ENCODE measurements at regions not wholly inside any gene's neighbourhood (a gene's known extent, or its start where the extent isn't known, plus 50 kb on each side); places are given as distances from the start of the nearest gene placed in this dataset.
"Not testable (repeated sequence)": the region's sequence is repeated elsewhere in the genome, so short reads cannot be mapped to it uniquely, and the experiment has no call there.

GRCh38 chr2:47719099-47719498, 63.8 kb upstream of the MSH6 start:
- Histone ChIP-seq H3K27ac (replicated peaks) (no peak overlapping the region), H3K27me3 (ENCODE audit: insufficient read depth, poor library complexity, severe bottlenecking) (no peaks in the 10 kb centered on the region), H3K4me3 (replicated peaks; ENCODE audit: insufficient read depth, low read length) (no peak overlapping the region)
- no peak for DNase-seq (ENCODE audit: low read depth in 1 of 2, low spot score in 1 of 2)
- TF ChIP-seq SPI1 (IDR thresholded peaks at IDR 0.05; ENCODE audit: borderline replicate concordance, low read depth) (no peak), CTCF (IDR thresholded peaks at IDR 0.05; ENCODE audit: insufficient read depth, low read length) (no peak), GABPA (IDR thresholded peaks at IDR 0.05; ENCODE audit: low read depth) (no peak), REST (IDR thresholded peaks at IDR 0.05; ENCODE audit: insufficient replicate concordance, low read depth) (no peak), POLR2AphosphoS5 (IDR thresholded peaks at IDR 0.05; ENCODE audit: low read depth) (no peak)

GRCh38 chr2:47716307-47716706, 66.6 kb upstream of the MSH6 start:
- not testable (repeated sequence) for DNase-seq (ENCODE audit: low read depth in 1 of 2, low spot score in 1 of 2); H3K27me3 ChIP-seq (ENCODE audit: insufficient read depth, poor library complexity, severe bottlenecking); H3K27ac ChIP-seq (replicated peaks); H3K4me3 ChIP-seq (replicated peaks; ENCODE audit: insufficient read depth, low read length)

GRCh38 chr2:47715552-47715951, 67.4 kb upstream of the MSH6 start:
- no peaks in the 10 kb centered on the region for H3K27me3 ChIP-seq (ENCODE audit: insufficient read depth, poor library complexity, severe bottlenecking)
- H3K27ac ChIP-seq (replicated peaks), result no peak overlapping the region
- TF ChIP-seq SPI1 (IDR thresholded peaks at IDR 0.05; ENCODE audit: borderline replicate concordance, low read depth) (no peak), REST (IDR thresholded peaks at IDR 0.05; ENCODE audit: insufficient replicate concordance, low read depth) (no peak), POLR2AphosphoS5 (IDR thresholded peaks at IDR 0.05; ENCODE audit: low read depth) (no peak), CTCF (IDR thresholded peaks at IDR 0.05; ENCODE audit: insufficient read depth, low read length) (no peak), GABPA (IDR thresholded peaks at IDR 0.05; ENCODE audit: low read depth) (no peak)
- DNase-seq (ENCODE audit: low read depth in 1 of 2, low spot score in 1 of 2), result no peak
- H3K4me3 ChIP-seq (replicated peaks; ENCODE audit: insufficient read depth, low read length), result no peak overlapping the region

GRCh38 chr2:47708801-47709499, 74.0 kb upstream of the MSH6 start:
- H3K4me3 ChIP-seq (replicated peaks; ENCODE audit: insufficient read depth, low read length), result no peak overlapping the region
- H3K27me3 ChIP-seq (ENCODE audit: insufficient read depth, poor library complexity, severe bottlenecking), result no peaks in the 10 kb centered on the region
- TF ChIP-seq REST (IDR thresholded peaks at IDR 0.05; ENCODE audit: insufficient replicate concordance, low read depth), result no peak
- TF ChIP-seq CTCF (IDR thresholded peaks at IDR 0.05; ENCODE audit: insufficient read depth, low read length), result no peak
- TF ChIP-seq POLR2AphosphoS5 (IDR thresholded peaks at IDR 0.05; ENCODE audit: low read depth), result no peak
- TF ChIP-seq GABPA (IDR thresholded peaks at IDR 0.05; ENCODE audit: low read depth), result no peak
- no peak for TF ChIP-seq SPI1 (IDR thresholded peaks at IDR 0.05; ENCODE audit: borderline replicate concordance, low read depth)
- H3K27ac ChIP-seq (replicated peaks), result no peak overlapping the region
- no peak for DNase-seq (ENCODE audit: low read depth in 1 of 2, low spot score in 1 of 2)
